ENCODE measurements at regions not wholly inside any gene's neighbourhood (a gene's known extent, or its start where the extent isn't known, plus 50 kb on each side); places are given as distances from the start of the nearest gene placed in this dataset.

DNA sequence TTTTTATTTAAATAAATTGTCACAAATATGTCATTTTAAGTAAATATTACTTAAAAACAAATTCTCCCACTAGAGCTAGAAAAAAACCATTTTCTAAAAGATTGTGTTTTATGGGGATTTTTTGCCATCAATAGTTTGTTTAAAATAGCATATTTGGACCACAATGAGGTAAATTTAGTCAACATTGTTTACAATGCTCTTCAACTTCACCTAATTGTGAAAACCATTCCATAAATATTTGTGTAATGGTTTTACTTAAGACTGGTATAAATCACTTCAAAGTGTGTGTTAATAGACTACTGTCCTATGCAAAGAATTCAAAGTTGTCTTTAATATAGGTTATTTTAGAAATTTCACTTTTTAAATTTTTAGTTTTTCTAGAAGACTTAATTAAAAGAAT, 1004.2 kb downstream of the PCDH18 start:
- no TSS peak for BruUV-seq (replicated peaks)
- ChIA-PET CTCF (no interaction called here), POLR2A (no interaction called here)
- intact Hi-C loops (cut with micrococcal nuclease; ENCODE audit: unreplicated experiment) (no loop called here), in situ Hi-C loops (cut with HindIII; ENCODE audit: low pct_unique_long_range_greater_than_20kb, low sequenced_read_pairs) (no loop called here)
- H3K4me3 ChIP-seq (ENCODE audit: low read depth in 2 of 2, low read length in 2 of 2): no peak overlapping the region
- H3K27me3 ChIP-seq (ENCODE audit: control insufficient read depth, insufficient read depth, low read length): no peaks in the 10 kb centered on the region
- ATAC-seq (no peak), DNase-seq (ENCODE audit: low read depth, low spot score) (no peak)
- H3K36me3 ChIP-seq (ENCODE audit: control insufficient read depth, insufficient read depth, low read length): no peaks in the 10 kb centered on the region
- H3K4me1 ChIP-seq (ENCODE audit: control insufficient read depth, insufficient read depth, low read length): no peaks in the 10 kb centered on the region
- TF ChIP-seq, protein P1, sequence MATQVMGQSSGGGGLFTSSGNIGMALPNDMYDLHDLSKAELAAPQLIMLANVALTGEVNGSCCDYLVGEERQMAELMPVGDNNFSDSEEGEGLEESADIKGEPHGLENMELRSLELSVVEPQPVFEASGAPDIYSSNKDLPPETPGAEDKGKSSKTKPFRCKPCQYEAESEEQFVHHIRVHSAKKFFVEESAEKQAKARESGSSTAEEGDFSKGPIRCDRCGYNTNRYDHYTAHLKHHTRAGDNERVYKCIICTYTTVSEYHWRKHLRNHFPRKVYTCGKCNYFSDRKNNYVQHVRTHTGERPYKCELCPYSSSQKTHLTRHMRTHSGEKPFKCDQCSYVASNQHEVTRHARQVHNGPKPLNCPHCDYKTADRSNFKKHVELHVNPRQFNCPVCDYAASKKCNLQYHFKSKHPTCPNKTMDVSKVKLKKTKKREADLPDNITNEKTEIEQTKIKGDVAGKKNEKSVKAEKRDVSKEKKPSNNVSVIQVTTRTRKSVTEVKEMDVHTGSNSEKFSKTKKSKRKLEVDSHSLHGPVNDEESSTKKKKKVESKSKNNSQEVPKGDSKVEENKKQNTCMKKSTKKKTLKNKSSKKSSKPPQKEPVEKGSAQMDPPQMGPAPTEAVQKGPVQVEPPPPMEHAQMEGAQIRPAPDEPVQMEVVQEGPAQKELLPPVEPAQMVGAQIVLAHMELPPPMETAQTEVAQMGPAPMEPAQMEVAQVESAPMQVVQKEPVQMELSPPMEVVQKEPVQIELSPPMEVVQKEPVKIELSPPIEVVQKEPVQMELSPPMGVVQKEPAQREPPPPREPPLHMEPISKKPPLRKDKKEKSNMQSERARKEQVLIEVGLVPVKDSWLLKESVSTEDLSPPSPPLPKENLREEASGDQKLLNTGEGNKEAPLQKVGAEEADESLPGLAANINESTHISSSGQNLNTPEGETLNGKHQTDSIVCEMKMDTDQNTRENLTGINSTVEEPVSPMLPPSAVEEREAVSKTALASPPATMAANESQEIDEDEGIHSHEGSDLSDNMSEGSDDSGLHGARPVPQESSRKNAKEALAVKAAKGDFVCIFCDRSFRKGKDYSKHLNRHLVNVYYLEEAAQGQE (IDR thresholded peaks at IDR 0.05; ENCODE audit: insufficient read depth in 1 of 2, low read depth in 2 of 2, low read length in 1 of 2): no peak
- TF ChIP-seq TCF7L2 (IDR thresholded peaks at IDR 0.05; ENCODE audit: low read depth, low read length) (no peak), SIN3A (IDR thresholded peaks at IDR 0.05; ENCODE audit: borderline replicate concordance, insufficient read depth, low read depth, low read length) (no peak)
- H3K27ac ChIP-seq (ENCODE audit: low read length): no peak overlapping the region
- no peaks in the 10 kb centered on the region for H3K9me3 ChIP-seq (ENCODE audit: control insufficient read depth, insufficient read depth, low read depth, low read length)

DNA sequence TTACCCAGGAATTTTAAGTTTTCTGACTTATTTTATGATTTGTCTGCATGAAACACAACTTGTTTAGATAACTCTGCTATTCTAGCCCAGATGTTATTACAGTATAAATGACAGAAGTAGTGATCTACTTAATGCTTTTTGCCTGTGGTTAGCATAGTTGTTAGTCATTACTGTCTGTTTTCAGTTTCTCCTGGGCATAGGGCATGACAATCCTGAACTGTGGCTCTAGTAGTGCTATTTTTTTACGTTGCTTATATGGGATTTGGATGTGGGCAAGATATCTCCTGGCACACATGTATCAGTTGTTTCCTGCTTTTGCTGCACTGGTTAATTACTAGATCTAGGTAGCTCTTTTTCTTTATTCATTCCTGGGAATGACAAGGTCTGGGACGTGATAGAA, 1005.8 kb downstream of the PCDH18 start:
- no peaks in the 10 kb centered on the region for H3K36me3 ChIP-seq (ENCODE audit: control insufficient read depth, insufficient read depth, low read length)
- POLR2A ChIA-PET: no interaction called here
- TF ChIP-seq, protein P2, sequence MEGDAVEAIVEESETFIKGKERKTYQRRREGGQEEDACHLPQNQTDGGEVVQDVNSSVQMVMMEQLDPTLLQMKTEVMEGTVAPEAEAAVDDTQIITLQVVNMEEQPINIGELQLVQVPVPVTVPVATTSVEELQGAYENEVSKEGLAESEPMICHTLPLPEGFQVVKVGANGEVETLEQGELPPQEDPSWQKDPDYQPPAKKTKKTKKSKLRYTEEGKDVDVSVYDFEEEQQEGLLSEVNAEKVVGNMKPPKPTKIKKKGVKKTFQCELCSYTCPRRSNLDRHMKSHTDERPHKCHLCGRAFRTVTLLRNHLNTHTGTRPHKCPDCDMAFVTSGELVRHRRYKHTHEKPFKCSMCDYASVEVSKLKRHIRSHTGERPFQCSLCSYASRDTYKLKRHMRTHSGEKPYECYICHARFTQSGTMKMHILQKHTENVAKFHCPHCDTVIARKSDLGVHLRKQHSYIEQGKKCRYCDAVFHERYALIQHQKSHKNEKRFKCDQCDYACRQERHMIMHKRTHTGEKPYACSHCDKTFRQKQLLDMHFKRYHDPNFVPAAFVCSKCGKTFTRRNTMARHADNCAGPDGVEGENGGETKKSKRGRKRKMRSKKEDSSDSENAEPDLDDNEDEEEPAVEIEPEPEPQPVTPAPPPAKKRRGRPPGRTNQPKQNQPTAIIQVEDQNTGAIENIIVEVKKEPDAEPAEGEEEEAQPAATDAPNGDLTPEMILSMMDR (IDR thresholded peaks at IDR 0.05): no peak
- TF ChIP-seq POLR2AphosphoS5 (IDR thresholded peaks at IDR 0.05; ENCODE audit: low read depth, low read length): no peak
- no peak for TF ChIP-seq SIN3A (IDR thresholded peaks at IDR 0.05; ENCODE audit: borderline replicate concordance, insufficient read depth, low read depth, low read length)
- TF ChIP-seq, protein P1 (IDR thresholded peaks at IDR 0.05; ENCODE audit: insufficient read depth in 1 of 2, low read depth in 2 of 2, low read length in 1 of 2): no peak
- TF ChIP-seq TCF7L2 (IDR thresholded peaks at IDR 0.05; ENCODE audit: low read depth, low read length): no peak
- H3K9me3 ChIP-seq (ENCODE audit: control insufficient read depth, insufficient read depth, low read depth, low read length): no peaks in the 10 kb centered on the region
- BruUV-seq (replicated peaks): no TSS peak
- CTCF ChIA-PET: no interaction called here
- H3K4me3 ChIP-seq (ENCODE audit: low read depth in 2 of 2, low read length in 2 of 2): no peak overlapping the region
- no peaks in the 10 kb centered on the region for H3K4me1 ChIP-seq (ENCODE audit: control insufficient read depth, insufficient read depth, low read length)
- no peak for ATAC-seq
- H3K27me3 ChIP-seq (ENCODE audit: control insufficient read depth, insufficient read depth, low read length): no peaks in the 10 kb centered on the region
- no peak overlapping the region for H3K27ac ChIP-seq (ENCODE audit: low read length)
- intact Hi-C loops (cut with micrococcal nuclease; ENCODE audit: unreplicated experiment): no loop called here
- no peak for DNase-seq (ENCODE audit: low read depth, low spot score)
- in situ Hi-C loops (cut with HindIII; ENCODE audit: low pct_unique_long_range_greater_than_20kb, low sequenced_read_pairs): no loop called here

Data from Panc1 (cell line).